Central memory CD8-positive, alpha-beta T cell (primary cell): ENCODE measurements at regions not wholly inside any gene's neighbourhood (a gene's known extent, or its start where the extent isn't known, plus 50 kb on each side); places are given as distances from the start of the nearest gene placed in this dataset.
"Not testable (repeated sequence)": the region's sequence is repeated elsewhere in the genome, so short reads cannot be mapped to it uniquely, and the experiment has no call there.

Experiments
- ATAC-seq: fragments of 150-1000 bp; cut with Tn5 transposase; replicated peaks from 2 replicates; pipeline ENCODE4 v1.10.0; 2022; ENCODE audit warnings: mild to moderate bottlenecking, moderate FRiP score, moderate number of reproducible peaks; ENCODE audit not compliant: poor library complexity, severe bottlenecking; ENCODE audit errors: extremely low read depth
- DNase-seq, 2 donors: peaks; one replicate each; pipeline ENCODE4 v3.0.0; 2021; ENCODE audit warnings: low spot score in 2 of 2
- H3K27ac Mint-ChIP-seq: one replicate; pipeline ENCODE4 v1.8.0; 2022; ENCODE audit warnings: low read depth, mild to moderate bottlenecking, moderate library complexity, mixed read lengths
- H3K27me3 Mint-ChIP-seq: one replicate; pipeline ENCODE4 v1.8.0; 2022; ENCODE audit warnings: mixed read lengths
- H3K36me3 Mint-ChIP-seq: one replicate; pipeline ENCODE4 v1.8.0; 2022; ENCODE audit warnings: mild to moderate bottlenecking, moderate library complexity, mixed read lengths; ENCODE audit not compliant: insufficient read depth
- H3K4me1 Mint-ChIP-seq: one replicate; pipeline ENCODE4 v1.8.0; 2022; ENCODE audit warnings: mixed read lengths
- H3K4me3 Mint-ChIP-seq: one replicate; pipeline ENCODE4 v1.8.0; 2022; ENCODE audit warnings: mild to moderate bottlenecking, moderate library complexity, mixed read lengths
- H3K9me3 Mint-ChIP-seq: one replicate; pipeline ENCODE4 v1.8.0; 2022; ENCODE audit warnings: mixed read lengths

DNA sequence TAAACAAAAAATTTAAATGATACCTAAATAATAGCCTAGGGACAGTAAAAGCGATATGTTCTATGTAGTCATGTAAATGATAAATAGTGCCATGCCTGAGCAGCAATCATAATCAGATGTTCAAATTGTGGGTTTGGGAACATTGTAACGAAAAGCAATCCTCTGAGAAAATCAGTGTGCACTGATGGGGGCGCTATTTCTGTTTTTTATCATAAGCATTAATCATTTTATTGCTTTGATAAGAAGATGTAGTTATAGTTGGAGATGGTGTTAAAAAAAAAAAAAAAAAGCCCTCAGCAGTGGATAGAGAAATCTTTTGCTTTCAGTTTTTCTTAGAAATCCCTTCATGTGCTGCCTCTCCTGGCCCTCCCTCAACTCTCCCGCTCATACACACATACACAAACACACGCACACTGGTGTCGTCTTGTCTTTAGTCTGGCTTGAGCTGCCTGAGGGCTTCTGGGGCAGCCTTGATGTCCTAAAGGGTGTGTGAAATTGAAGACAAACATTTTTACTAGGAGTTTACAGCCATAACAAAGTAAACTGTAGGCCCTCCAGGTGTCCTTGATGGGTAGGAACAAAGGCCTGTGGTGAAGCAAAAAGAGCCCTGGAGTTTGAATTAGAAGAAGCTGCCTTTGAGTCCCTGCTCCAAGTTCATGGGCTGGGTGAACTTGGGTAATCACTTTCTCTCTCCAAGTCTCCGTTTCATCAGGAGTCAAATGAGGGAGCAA, 428.1 kb downstream of the SOX2 start:
- H3K36me3 Mint-ChIP-seq: no peaks in the 10 kb centered on the region
- H3K27ac Mint-ChIP-seq: no peak overlapping the region
- H3K4me1 Mint-ChIP-seq: no peaks in the 10 kb centered on the region
- DNase-seq (no peak), ATAC-seq (no peak)
- no peaks in the 10 kb centered on the region for H3K9me3 Mint-ChIP-seq
- H3K4me3 Mint-ChIP-seq: no peak overlapping the region
- H3K27me3 Mint-ChIP-seq: no peaks in the 10 kb centered on the region

DNA sequence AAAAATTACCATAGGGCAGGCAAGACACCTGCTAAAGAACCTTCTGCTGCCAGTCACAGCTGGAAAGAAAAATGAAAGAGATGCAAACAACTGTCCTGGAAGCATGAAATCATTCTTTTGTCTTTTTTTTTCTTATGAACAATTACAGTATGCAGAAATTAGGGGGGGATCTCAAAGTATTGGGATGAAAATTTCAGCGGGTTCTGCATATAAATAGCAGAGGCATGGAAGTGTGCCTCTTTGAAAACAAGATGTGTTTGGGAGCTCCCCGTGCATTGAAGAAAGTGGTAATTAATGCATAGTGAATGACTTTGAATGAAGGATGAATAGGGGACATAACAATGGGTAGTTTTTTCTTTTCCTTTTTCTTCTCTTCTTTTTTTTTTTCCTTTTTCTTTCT, 431.2 kb downstream of the SOX2 start:
- Mint-ChIP-seq H3K36me3 (no peaks in the 10 kb centered on the region), H3K27me3 (no peaks in the 10 kb centered on the region), H3K4me3 (no peak overlapping the region), H3K9me3 (peaks cover 5% of the 10 kb centered on the region), H3K27ac (no peak overlapping the region), H3K4me1 (no peaks in the 10 kb centered on the region)
- ATAC-seq (no peak), DNase-seq (no peak)

DNA sequence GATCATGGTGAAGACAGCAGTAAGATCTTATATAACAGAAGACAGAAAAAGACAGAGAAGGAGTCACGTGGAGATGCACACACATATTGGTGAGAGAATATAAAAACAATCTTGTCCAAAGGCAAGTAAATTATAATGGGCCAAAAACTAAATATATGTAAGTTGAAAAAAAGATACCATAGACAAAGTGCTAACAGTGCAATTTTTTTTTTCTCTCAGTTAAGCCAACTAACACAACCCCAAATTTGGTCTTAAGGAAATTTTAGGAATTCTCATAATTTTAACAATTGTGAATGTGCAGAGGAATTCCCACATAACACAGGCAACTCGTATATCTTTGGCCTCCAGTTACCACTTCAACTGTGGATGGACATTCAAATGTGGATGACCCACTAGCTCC, 432.2 kb downstream of the SOX2 start:
- DNase-seq (no peak), ATAC-seq (no peak)
- peaks cover 5% of the 10 kb centered on the region for H3K9me3 Mint-ChIP-seq
- H3K4me1 Mint-ChIP-seq: no peaks in the 10 kb centered on the region
- no peak overlapping the region for H3K4me3 Mint-ChIP-seq
- H3K27me3 Mint-ChIP-seq: no peaks in the 10 kb centered on the region
- H3K27ac Mint-ChIP-seq: no peak overlapping the region
- H3K36me3 Mint-ChIP-seq: no peaks in the 10 kb centered on the region

DNA sequence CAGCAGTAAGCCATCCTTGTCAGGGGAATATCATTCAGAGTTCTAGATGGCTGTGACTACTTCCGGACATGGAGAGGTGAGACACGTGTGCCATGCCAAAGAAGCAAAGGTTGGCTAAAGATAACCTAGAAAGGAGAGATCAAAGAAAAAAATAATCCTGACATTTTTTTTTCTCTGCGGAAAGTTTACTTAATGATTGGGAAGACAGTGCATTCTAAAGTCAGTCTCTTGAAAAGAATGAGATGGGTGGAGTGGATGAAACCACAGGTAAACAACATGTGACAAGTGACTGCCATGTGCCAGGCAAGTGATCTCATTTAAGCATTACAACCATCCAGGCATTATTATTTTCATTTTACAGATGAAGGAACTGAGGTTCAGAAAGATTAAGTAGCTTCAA, 436.6 kb downstream of the SOX2 start:
- H3K9me3 Mint-ChIP-seq: peaks cover 19% of the 10 kb centered on the region
- no peak overlapping the region for H3K27ac Mint-ChIP-seq
- H3K36me3 Mint-ChIP-seq: no peaks in the 10 kb centered on the region
- DNase-seq (no peak), ATAC-seq (no peak)
- H3K4me3 Mint-ChIP-seq: no peak overlapping the region
- H3K27me3 Mint-ChIP-seq: no peaks in the 10 kb centered on the region
- no peaks in the 10 kb centered on the region for H3K4me1 Mint-ChIP-seq

DNA sequence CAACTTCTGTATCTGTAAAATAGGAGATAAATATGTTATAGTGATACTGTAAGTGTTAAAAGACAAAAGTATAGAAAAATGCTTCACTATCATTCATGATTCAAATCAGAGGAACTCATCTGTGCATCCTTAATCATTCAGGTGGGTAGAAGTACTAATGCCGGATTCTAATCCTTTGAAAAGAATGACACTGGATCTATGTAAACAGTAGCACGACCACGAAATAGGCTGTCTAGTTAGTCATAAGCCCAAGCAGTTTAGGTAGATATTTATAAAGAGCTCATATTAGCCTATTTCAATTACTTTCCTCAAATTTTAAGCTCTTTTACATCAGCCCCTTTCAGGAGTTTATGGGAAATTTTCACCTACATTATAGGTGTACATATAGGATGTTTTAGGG, 437.9 kb downstream of the SOX2 start:
- no peak for DNase-seq
- H3K27ac Mint-ChIP-seq: no peak overlapping the region
- H3K4me1 Mint-ChIP-seq: no peaks in the 10 kb centered on the region
- H3K9me3 Mint-ChIP-seq: peaks cover 24% of the 10 kb centered on the region
- H3K27me3 Mint-ChIP-seq: no peaks in the 10 kb centered on the region
- ATAC-seq: no peak
- no peak overlapping the region for H3K4me3 Mint-ChIP-seq
- H3K36me3 Mint-ChIP-seq: no peaks in the 10 kb centered on the region

DNA sequence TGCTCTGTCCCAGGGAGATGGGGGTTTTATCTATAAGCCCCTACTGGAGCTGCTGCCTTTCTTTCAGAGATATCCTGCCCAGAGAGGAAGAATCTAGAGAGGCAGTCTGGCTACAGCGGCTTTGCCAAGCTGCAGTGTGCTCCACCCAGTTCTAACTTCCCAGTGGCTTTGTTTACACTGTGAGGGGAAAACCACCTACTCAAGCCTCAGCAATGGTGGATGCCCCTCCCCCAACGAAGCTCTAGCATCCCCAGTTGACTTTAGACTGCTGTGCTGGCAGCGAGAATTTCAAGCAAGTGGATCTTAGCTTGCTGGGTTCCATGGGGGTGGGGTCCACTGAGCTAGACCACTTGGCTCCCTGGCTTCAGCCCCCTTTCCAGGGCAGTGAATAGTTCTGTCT, 444.6 kb downstream of the SOX2 start:
- H3K27ac Mint-ChIP-seq, DNase-seq, ATAC-seq, H3K4me1 Mint-ChIP-seq, H3K4me3 Mint-ChIP-seq, H3K36me3 Mint-ChIP-seq, H3K27me3 Mint-ChIP-seq: not testable (repeated sequence)
- peaks cover 14% of the 10 kb centered on the region for H3K9me3 Mint-ChIP-seq

DNA sequence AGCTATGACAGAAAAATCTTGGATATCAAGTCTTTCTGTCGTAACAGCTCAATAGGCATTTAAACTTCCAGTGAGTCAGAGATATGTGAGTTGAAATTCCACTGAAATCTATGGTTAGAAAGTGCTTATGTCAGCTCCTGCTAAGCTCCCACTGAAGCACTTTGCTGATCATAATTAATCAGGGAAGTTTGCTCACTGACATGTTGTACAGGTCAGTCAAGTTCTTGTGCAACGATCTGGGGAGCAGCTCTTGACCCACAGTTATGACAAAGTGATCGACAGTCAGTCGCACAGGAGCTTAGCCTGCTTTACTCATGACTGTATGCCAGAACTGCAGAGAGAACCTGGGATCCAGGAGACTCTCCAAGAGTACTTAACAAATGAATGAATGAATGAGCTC, 453.5 kb downstream of the SOX2 start:
- no peaks in the 10 kb centered on the region for H3K36me3 Mint-ChIP-seq
- H3K27me3 Mint-ChIP-seq: no peaks in the 10 kb centered on the region
- DNase-seq (no peak), ATAC-seq (no peak)
- H3K4me1 Mint-ChIP-seq: no peaks in the 10 kb centered on the region
- H3K4me3 Mint-ChIP-seq: no peak overlapping the region
- H3K9me3 Mint-ChIP-seq: no peaks in the 10 kb centered on the region
- H3K27ac Mint-ChIP-seq: no peak overlapping the region

DNA sequence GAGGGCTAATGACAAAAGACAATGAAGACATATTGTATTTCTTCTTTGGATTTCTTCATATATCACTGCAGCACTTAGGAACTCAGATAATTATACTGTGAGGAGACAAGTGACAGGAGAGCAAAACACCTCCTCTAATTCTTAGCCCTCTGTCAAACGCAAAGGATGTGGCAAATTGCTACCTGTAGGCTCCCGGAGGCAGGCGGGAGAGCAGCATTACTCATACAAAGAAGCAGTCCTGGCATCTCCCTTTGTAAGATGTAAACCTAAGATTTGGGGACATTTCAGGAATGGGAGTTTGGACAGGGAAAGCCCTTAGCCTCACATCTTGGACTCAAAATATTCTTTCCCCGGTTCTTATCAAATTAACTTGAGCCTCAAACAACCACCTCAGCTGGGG, 460.8 kb downstream of the SOX2 start:
- Mint-ChIP-seq H3K4me3 (no peak overlapping the region), H3K9me3 (no peaks in the 10 kb centered on the region), H3K27me3 (no peaks in the 10 kb centered on the region), H3K27ac (no peak overlapping the region), H3K4me1 (no peaks in the 10 kb centered on the region), H3K36me3 (no peaks in the 10 kb centered on the region)
- ATAC-seq: no peak
- DNase-seq: no peak

DNA sequence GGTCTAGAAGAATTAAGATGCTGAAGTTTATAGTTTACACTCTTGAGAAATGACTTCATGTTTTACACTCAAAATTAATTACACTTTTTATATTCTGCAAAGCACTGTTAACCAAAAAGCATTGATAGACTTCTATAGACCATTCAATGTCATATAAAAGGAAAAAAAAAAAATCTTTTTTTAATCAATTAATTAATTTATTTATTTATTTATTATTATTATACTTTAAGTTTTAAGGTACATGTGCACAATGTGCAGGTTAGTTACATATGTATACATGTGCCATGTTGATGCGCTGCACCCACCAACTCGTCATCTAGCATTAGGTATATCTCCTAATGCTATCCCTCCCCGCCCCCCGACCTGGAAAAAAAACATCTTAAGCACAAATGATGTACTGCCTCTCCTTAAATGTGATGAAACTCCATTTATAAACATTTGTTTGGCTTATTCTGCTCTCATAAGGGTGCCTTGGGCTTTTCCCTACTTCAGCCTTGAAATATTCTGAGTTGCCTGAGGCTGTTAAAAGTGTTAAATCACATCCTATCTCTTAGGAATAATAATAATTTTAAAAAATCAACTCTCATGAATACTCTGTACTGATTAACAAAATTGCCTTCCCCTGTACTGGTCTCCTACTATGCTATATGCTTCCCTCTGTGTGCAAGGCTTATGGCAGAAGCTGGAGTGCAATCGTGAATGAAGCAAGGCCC, 466.9 kb downstream of the SOX2 start:
- no peaks in the 10 kb centered on the region for H3K27me3 Mint-ChIP-seq
- no peaks in the 10 kb centered on the region for H3K4me1 Mint-ChIP-seq
- no peak for ATAC-seq
- no peaks in the 10 kb centered on the region for H3K36me3 Mint-ChIP-seq
- no peak overlapping the region for H3K4me3 Mint-ChIP-seq
- no peak for DNase-seq
- peaks cover 4% of the 10 kb centered on the region for H3K9me3 Mint-ChIP-seq
- H3K27ac Mint-ChIP-seq: no peak overlapping the region

DNA sequence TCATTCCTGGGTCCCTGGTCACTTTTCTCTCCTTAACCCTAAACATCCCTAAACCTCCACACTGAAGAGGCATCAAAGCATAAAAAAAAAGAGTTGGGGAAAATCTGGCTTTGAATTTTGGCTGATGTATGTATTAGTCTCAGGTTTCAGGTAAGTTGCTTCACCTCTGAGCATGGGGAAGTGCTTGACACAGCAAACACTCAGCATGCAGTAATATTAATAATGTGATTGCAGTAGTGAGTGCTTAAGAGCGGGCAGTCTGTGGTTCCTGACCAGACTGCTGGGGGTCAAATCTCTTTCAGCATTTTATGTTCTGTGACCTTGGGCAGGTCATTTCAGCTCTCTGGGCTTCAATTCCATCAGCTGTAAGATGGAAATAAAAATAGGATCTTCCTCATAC, 467.9 kb downstream of the SOX2 start:
- ATAC-seq: no peak

DNA sequence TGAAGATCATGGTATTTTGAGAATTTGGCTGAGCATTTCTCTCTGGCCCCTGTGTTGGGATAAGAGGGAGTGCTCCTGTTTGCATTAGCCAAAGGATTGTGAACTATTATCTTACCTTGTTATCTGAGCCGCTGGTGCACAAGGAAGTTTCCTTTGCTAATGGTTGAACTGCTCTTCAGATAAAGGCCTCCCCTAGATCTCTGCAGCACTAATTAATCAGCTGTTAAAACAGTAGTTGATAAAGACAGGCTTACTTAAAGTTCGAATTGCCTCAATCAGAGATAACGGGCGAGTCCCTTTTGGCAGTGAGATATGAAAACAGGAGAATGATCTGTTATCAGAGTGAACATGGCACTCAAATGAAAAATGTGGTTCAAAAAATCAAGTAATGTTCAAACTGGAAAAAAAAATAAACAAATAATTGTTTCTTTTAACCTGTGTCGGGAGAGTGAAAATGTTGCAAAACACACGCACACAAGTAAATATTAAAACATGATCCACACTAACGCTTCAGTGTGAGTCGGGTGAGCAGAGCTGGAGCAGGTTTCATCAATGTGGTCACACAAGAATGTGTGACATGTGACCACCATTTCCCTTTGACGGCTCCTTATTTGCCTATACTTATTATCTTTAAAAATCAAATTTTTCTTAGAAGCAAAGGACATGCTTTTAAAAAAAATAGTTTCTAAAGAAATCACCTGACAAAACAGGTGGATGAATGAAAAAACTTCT, 469.1 kb downstream of the SOX2 start:
- Mint-ChIP-seq H3K36me3 (no peaks in the 10 kb centered on the region), H3K27me3 (no peaks in the 10 kb centered on the region), H3K4me1 (no peaks in the 10 kb centered on the region), H3K27ac (no peak overlapping the region), H3K9me3 (peaks cover 4% of the 10 kb centered on the region), H3K4me3 (no peak overlapping the region)
- ATAC-seq (no peak), DNase-seq (no peak)

More for the DNA sequence above, 467.9 kb downstream of the SOX2 start:
- Mint-ChIP-seq H3K27ac (no peak overlapping the region), H3K4me1 (no peaks in the 10 kb centered on the region), H3K27me3 (no peaks in the 10 kb centered on the region), H3K9me3 (peaks cover 4% of the 10 kb centered on the region), H3K4me3 (no peak overlapping the region), H3K36me3 (no peaks in the 10 kb centered on the region)
- no peak for DNase-seq

DNA sequence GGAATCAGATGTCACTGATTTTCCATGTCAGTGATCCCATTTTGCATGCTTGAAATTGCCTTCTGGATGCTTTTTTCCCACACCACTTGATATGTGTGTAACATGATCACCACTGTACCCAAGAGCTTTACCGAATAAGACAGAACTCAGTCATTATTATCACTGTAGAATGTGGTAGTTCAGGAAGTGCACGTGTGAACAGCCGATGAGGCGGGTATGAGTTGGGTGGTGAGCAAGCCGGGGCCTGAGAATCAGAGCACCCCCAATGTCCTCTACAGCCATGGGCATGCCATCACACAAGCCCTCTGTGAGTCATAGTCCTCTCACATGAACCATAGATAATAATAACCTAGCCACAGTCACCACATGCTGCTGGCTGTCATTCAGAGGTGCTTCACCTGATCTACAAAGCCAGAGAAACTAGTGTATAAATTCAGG, 470.8 kb downstream of the SOX2 start:
- no peak for ATAC-seq
- Mint-ChIP-seq H3K9me3 (peaks cover 11% of the 10 kb centered on the region), H3K27me3 (no peaks in the 10 kb centered on the region), H3K4me1 (no peaks in the 10 kb centered on the region), H3K4me3 (no peak overlapping the region), H3K36me3 (no peaks in the 10 kb centered on the region), H3K27ac (no peak overlapping the region)
- DNase-seq: no peak
